ENCODE measurements at regions not wholly inside any gene's neighbourhood (a gene's known extent, or its start where the extent isn't known, plus 50 kb on each side); places are given as distances from the start of the nearest gene placed in this dataset.

GRCh38 chr10:61225939-61226338 lies 227.2 kb downstream of the TMEM26 start:
- DNase-seq (ENCODE audit: low spot score in 2 of 2), result no peak
- no peak overlapping the region for H3K4me3 ChIP-seq
- H3K9me3 ChIP-seq, result peaks cover 8 to 23% of the 10 kb centered on the region in 2 donors
- H3K27ac ChIP-seq, result no peak overlapping the region
- no peaks in the 10 kb centered on the region for H3K36me3 ChIP-seq
- TF ChIP-seq POLR2AphosphoS5 (IDR thresholded peaks at IDR 0.05) (no peak), CTCF (IDR thresholded peaks at IDR 0.05) (no peak), POLR2A (IDR thresholded peaks at IDR 0.05) (no peak)
- no peaks in the 10 kb centered on the region for H3K4me1 ChIP-seq
- intact Hi-C loops (cut with DNase I; ENCODE audit: low total_unique reads), result no loop called here
- H3K27me3 ChIP-seq, result no peaks in the 10 kb centered on the region

- Histone ChIP-seq H3K27ac (no peak overlapping the region), H3K4me3 (no peak overlapping the region), H3K9me3 (peaks cover 8 to 23% of the 10 kb centered on the region in 2 donors), H3K27me3 (no peaks in the 10 kb centered on the region), H3K36me3 (no peaks in the 10 kb centered on the region), H3K4me1 (no peaks in the 10 kb centered on the region)
- TF ChIP-seq CTCF (IDR thresholded peaks at IDR 0.05) (no peak), POLR2A (IDR thresholded peaks at IDR 0.05) (no peak), POLR2AphosphoS5 (IDR thresholded peaks at IDR 0.05) (no peak)
- intact Hi-C loops (cut with DNase I; ENCODE audit: low total_unique reads), result no loop called here
- no peak for DNase-seq (ENCODE audit: low spot score in 2 of 2)
Measured at GRCh38 chr10:61223576-61223975, 229.6 kb downstream of the TMEM26 start.

- no peaks in the 10 kb centered on the region for H3K4me1 ChIP-seq
- intact Hi-C loops (cut with DNase I; ENCODE audit: low total_unique reads), result no loop called here
- DNase-seq (ENCODE audit: low spot score in 2 of 2), result no peak
- no peak overlapping the region for H3K4me3 ChIP-seq
- TF ChIP-seq POLR2A (IDR thresholded peaks at IDR 0.05) (no peak), CTCF (IDR thresholded peaks at IDR 0.05) (no peak), POLR2AphosphoS5 (IDR thresholded peaks at IDR 0.05) (no peak)
- no peaks in the 10 kb centered on the region for H3K27me3 ChIP-seq
- H3K9me3 ChIP-seq, result peaks cover 4% of the 10 kb centered on the region in 2 donors
- no peaks in the 10 kb centered on the region for H3K36me3 ChIP-seq
- no peak overlapping the region for H3K27ac ChIP-seq
Measured at GRCh38 chr10:61219696-61220095, 233.5 kb downstream of the TMEM26 start.

- no peak for DNase-seq (ENCODE audit: low spot score in 2 of 2)
- Histone ChIP-seq H3K27me3 (no peaks in the 10 kb centered on the region), H3K9me3 (no peaks in the 10 kb centered on the region), H3K27ac (no peak overlapping the region), H3K4me3 (no peak overlapping the region), H3K4me1 (no peaks in the 10 kb centered on the region), H3K36me3 (no peaks in the 10 kb centered on the region)
- TF ChIP-seq POLR2AphosphoS5 (IDR thresholded peaks at IDR 0.05) (no peak), POLR2A (IDR thresholded peaks at IDR 0.05) (no peak), CTCF (IDR thresholded peaks at IDR 0.05) (no peak)
- intact Hi-C loops (cut with DNase I; ENCODE audit: low total_unique reads), result no loop called here
Measured at GRCh38 chr10:61217851-61218565, 235.2 kb downstream of the TMEM26 start.

- TF ChIP-seq POLR2AphosphoS5 (IDR thresholded peaks at IDR 0.05), result no peak
- TF ChIP-seq CTCF (IDR thresholded peaks at IDR 0.05), result no peak
- no peak for TF ChIP-seq POLR2A (IDR thresholded peaks at IDR 0.05)
- Histone ChIP-seq H3K9me3 (no peaks in the 10 kb centered on the region), H3K27me3 (no peaks in the 10 kb centered on the region), H3K36me3 (no peaks in the 10 kb centered on the region), H3K4me1 (no peaks in the 10 kb centered on the region), H3K4me3 (no peak overlapping the region), H3K27ac (no peak overlapping the region)
- intact Hi-C loops (cut with DNase I; ENCODE audit: low total_unique reads), result no loop called here
- no peak for DNase-seq (ENCODE audit: low spot score in 2 of 2)
Measured at GRCh38 chr10:61215246-61215645, 237.9 kb downstream of the TMEM26 start.

All from breast epithelium (tissue), 4 donors.